ENCODE measurements at regions not wholly inside any gene's neighbourhood (a gene's known extent, or its start where the extent isn't known, plus 50 kb on each side); places are given as distances from the start of the nearest gene placed in this dataset.

GRCh38 chr2:129752686-129753085 lies 226.8 kb upstream of the RAB6C start:
- FAIRE-seq (no peak), DNase-seq (ENCODE audit: low spot score) (no peak)

GRCh38 chr2:129753261-129753660 lies 226.2 kb upstream of the RAB6C start:
- no peak for DNase-seq (ENCODE audit: low spot score)
- no peak for FAIRE-seq

GRCh38 chr2:129754421-129754820 lies 225.0 kb upstream of the RAB6C start:
- no peak for FAIRE-seq
- DNase-seq (ENCODE audit: low spot score): no peak

GRCh38 chr2:129754831-129755230 lies 224.6 kb upstream of the RAB6C start:
- no peak for FAIRE-seq
- DNase-seq (ENCODE audit: low spot score): no peak

GRCh38 chr2:129755786-129756185 lies 223.7 kb upstream of the RAB6C start:
- FAIRE-seq: no peak
- no peak for DNase-seq (ENCODE audit: low spot score)

- DNase-seq (ENCODE audit: low spot score) (no peak), FAIRE-seq (no peak)
Measured at GRCh38 chr2:129756276-129756675, 223.2 kb upstream of the RAB6C start.

GRCh38 chr2:129757366-129757914 lies 222.0 kb upstream of the RAB6C start:
- no peak for FAIRE-seq

GRCh38 chr2:129757915-129758783 lies 221.3 kb upstream of the RAB6C start:
- DNase-seq (ENCODE audit: low spot score): no peak

More at GRCh38 chr2:129757366-129757914, 222.0 kb upstream of the RAB6C start:
- DNase-seq (ENCODE audit: low spot score): no peak

GRCh38 chr2:129758784-129759471 lies 220.5 kb upstream of the RAB6C start:
- no peak for FAIRE-seq
- DNase-seq (ENCODE audit: low spot score): no peak

More at GRCh38 chr2:129757915-129758783, 221.3 kb upstream of the RAB6C start:
- no peak for FAIRE-seq

- no peak for DNase-seq (ENCODE audit: low spot score)
- FAIRE-seq: no peak
Measured at GRCh38 chr2:129759472-129760010, 219.9 kb upstream of the RAB6C start.

- no peak for DNase-seq (ENCODE audit: low spot score)
- no peak for FAIRE-seq
Measured at GRCh38 chr2:129760669-129761068, 218.8 kb upstream of the RAB6C start.

- FAIRE-seq (no peak), DNase-seq (ENCODE audit: low spot score) (no peak)
Measured at GRCh38 chr2:129761569-129762021, 217.9 kb upstream of the RAB6C start.

GRCh38 chr2:129762386-129763189 lies 216.9 kb upstream of the RAB6C start:
- FAIRE-seq (no peak), DNase-seq (ENCODE audit: low spot score) (no peak)

- DNase-seq (ENCODE audit: low spot score) (no peak), FAIRE-seq (no peak)
Measured at GRCh38 chr2:129763190-129763846, 216.1 kb upstream of the RAB6C start.

- DNase-seq (ENCODE audit: low spot score): no peak
- FAIRE-seq: no peak
Measured at GRCh38 chr2:129763966-129764365, 215.5 kb upstream of the RAB6C start.

GRCh38 chr2:129764376-129765325 lies 214.8 kb upstream of the RAB6C start:
- DNase-seq (ENCODE audit: low spot score): no peak
- no peak for FAIRE-seq

GRCh38 chr2:129765326-129765677 lies 214.2 kb upstream of the RAB6C start:
- no peak for DNase-seq (ENCODE audit: low spot score)
- no peak for FAIRE-seq

- DNase-seq (ENCODE audit: low spot score) (no peak), FAIRE-seq (no peak)
Measured at GRCh38 chr2:129765678-129766351, 213.7 kb upstream of the RAB6C start.

All from RCC 7860 (cell line).